G401.6 (cell line): ENCODE measurements at regions not wholly inside any gene's neighbourhood (a gene's known extent, or its start where the extent isn't known, plus 50 kb on each side); places are given as distances from the start of the nearest gene placed in this dataset.
"Not testable (repeated sequence)": the region's sequence is repeated elsewhere in the genome, so short reads cannot be mapped to it uniquely, and the experiment has no call there.

Experiments
- FAIRE-seq: peaks from 2 replicates; lab custom pipeline; 2012; peaks lifted over from hg19 to GRCh38; lab: Jason Lieb, UNC

- not testable (repeated sequence) for FAIRE-seq
Observed at GRCh38 chr17:20633268-20634059, 53.9 kb downstream of the CDRT15L2 start.

GRCh38 chr17:20640147-20640546 lies 60.6 kb downstream of the CDRT15L2 start:
- not testable (repeated sequence) for FAIRE-seq

- FAIRE-seq = not testable (repeated sequence)
Observed at GRCh38 chr17:20646661-20647272, 67.2 kb downstream of the CDRT15L2 start.

GRCh38 chr17:20649097-20649767 lies 69.7 kb downstream of the CDRT15L2 start:
- FAIRE-seq = not testable (repeated sequence)

GRCh38 chr17:20651022-20651421 lies 71.5 kb downstream of the CDRT15L2 start:
- FAIRE-seq = not testable (repeated sequence)

GRCh38 chr17:20651736-20652135 lies 72.2 kb downstream of the CDRT15L2 start:
- FAIRE-seq = not testable (repeated sequence)

- not testable (repeated sequence) for FAIRE-seq
Observed at GRCh38 chr17:20653391-20653790, 73.9 kb downstream of the CDRT15L2 start.

- not testable (repeated sequence) for FAIRE-seq
Observed at GRCh38 chr17:20654114-20654513, 74.6 kb downstream of the CDRT15L2 start.

- FAIRE-seq = not testable (repeated sequence)
Observed at GRCh38 chr17:20654575-20654974, 75.1 kb downstream of the CDRT15L2 start.

GRCh38 chr17:20665103-20665955 lies 85.8 kb downstream of the CDRT15L2 start:
- not testable (repeated sequence) for FAIRE-seq

- not testable (repeated sequence) for FAIRE-seq
Observed at GRCh38 chr17:20666689-20667088, 87.2 kb downstream of the CDRT15L2 start.

- FAIRE-seq = not testable (repeated sequence)
Observed at GRCh38 chr17:20667712-20668111, 88.2 kb downstream of the CDRT15L2 start.

- not testable (repeated sequence) for FAIRE-seq
Observed at GRCh38 chr17:20668316-20668715, 88.8 kb downstream of the CDRT15L2 start.

- FAIRE-seq = not testable (repeated sequence)
Observed at GRCh38 chr17:20668868-20669267, 89.3 kb downstream of the CDRT15L2 start.

- FAIRE-seq = not testable (repeated sequence)
Observed at GRCh38 chr17:20670506-20670905, 91.0 kb downstream of the CDRT15L2 start.

- FAIRE-seq = not testable (repeated sequence)
Observed at GRCh38 chr17:20674374-20674773, 94.8 kb downstream of the CDRT15L2 start.

GRCh38 chr17:20675707-20676106 lies 96.2 kb downstream of the CDRT15L2 start:
- not testable (repeated sequence) for FAIRE-seq

- FAIRE-seq = not testable (repeated sequence)
Observed at GRCh38 chr17:20676656-20677055, 97.1 kb downstream of the CDRT15L2 start.

- FAIRE-seq = not testable (repeated sequence)
Observed at GRCh38 chr17:20677469-20677868, 97.9 kb downstream of the CDRT15L2 start.

- not testable (repeated sequence) for FAIRE-seq
Observed at GRCh38 chr17:20678424-20678823, 98.9 kb downstream of the CDRT15L2 start.

- FAIRE-seq = not testable (repeated sequence)
Observed at GRCh38 chr17:20681746-20682722, 102.5 kb downstream of the CDRT15L2 start.
